ENCODE measurements at regions not wholly inside any gene's neighbourhood (a gene's known extent, or its start where the extent isn't known, plus 50 kb on each side); places are given as distances from the start of the nearest gene placed in this dataset.
"Not testable (repeated sequence)": the region's sequence is repeated elsewhere in the genome, so short reads cannot be mapped to it uniquely, and the experiment has no call there.

DNA sequence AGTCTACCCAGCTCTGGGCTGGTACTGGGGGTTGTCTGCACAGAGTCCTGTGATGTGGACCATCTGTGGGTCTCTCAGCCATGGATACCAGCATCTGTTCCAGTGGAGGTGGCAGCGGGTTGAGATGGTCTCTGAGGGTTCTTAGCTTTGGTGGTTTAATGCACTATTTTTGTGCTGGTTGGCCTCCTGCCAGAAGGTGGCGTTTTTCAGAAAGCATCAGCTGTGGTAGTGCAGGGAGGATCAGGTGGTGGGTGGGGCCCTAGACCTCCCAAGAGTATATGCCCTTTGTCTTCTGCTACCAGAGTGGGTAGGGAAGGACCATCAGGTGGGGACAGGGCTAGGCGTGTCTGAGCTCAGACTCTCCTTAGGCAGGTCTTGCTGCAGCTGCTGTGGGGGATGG is 103.7 kb downstream of the GALR1 start:
- TF ChIP-seq, protein P1, sequence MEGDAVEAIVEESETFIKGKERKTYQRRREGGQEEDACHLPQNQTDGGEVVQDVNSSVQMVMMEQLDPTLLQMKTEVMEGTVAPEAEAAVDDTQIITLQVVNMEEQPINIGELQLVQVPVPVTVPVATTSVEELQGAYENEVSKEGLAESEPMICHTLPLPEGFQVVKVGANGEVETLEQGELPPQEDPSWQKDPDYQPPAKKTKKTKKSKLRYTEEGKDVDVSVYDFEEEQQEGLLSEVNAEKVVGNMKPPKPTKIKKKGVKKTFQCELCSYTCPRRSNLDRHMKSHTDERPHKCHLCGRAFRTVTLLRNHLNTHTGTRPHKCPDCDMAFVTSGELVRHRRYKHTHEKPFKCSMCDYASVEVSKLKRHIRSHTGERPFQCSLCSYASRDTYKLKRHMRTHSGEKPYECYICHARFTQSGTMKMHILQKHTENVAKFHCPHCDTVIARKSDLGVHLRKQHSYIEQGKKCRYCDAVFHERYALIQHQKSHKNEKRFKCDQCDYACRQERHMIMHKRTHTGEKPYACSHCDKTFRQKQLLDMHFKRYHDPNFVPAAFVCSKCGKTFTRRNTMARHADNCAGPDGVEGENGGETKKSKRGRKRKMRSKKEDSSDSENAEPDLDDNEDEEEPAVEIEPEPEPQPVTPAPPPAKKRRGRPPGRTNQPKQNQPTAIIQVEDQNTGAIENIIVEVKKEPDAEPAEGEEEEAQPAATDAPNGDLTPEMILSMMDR (IDR thresholded peaks at IDR 0.05), result not testable (repeated sequence)
- TF ChIP-seq POLR2A (IDR thresholded peaks at IDR 0.05); EP300 (IDR thresholded peaks at IDR 0.05; ENCODE audit: low read depth): not testable (repeated sequence)
